ENCODE measurements at regions not wholly inside any gene's neighbourhood (a gene's known extent, or its start where the extent isn't known, plus 50 kb on each side); places are given as distances from the start of the nearest gene placed in this dataset.

GRCh38 chr2:34096562-34097171 lies 497.6 kb upstream of the FAM98A start:
- no peak overlapping the region for H3K4me3 ChIP-seq (ENCODE audit: low read length)
- H3K27me3 ChIP-seq (ENCODE audit: control insufficient read depth, low read length) = no peaks in the 10 kb centered on the region
- H3K27ac ChIP-seq (ENCODE audit: low read depth, low read length) = no peak overlapping the region
- no peaks in the 10 kb centered on the region for H3F3A ChIP-seq (ENCODE audit: control insufficient read depth, insufficient read depth)
- H3K9me3 ChIP-seq (ENCODE audit: control insufficient read depth, insufficient read depth, low read length) = no peaks in the 10 kb centered on the region
- H4K20me1 ChIP-seq (ENCODE audit: control insufficient read depth, insufficient read depth, low read depth, low read length) = no peaks in the 10 kb centered on the region
- H3K4me1 ChIP-seq (ENCODE audit: control insufficient read depth, low read length) = no peaks in the 10 kb centered on the region
- no peak overlapping the region for H3K4me2 ChIP-seq (ENCODE audit: low read length)
- TF ChIP-seq, protein P1, sequence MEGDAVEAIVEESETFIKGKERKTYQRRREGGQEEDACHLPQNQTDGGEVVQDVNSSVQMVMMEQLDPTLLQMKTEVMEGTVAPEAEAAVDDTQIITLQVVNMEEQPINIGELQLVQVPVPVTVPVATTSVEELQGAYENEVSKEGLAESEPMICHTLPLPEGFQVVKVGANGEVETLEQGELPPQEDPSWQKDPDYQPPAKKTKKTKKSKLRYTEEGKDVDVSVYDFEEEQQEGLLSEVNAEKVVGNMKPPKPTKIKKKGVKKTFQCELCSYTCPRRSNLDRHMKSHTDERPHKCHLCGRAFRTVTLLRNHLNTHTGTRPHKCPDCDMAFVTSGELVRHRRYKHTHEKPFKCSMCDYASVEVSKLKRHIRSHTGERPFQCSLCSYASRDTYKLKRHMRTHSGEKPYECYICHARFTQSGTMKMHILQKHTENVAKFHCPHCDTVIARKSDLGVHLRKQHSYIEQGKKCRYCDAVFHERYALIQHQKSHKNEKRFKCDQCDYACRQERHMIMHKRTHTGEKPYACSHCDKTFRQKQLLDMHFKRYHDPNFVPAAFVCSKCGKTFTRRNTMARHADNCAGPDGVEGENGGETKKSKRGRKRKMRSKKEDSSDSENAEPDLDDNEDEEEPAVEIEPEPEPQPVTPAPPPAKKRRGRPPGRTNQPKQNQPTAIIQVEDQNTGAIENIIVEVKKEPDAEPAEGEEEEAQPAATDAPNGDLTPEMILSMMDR (IDR thresholded peaks at IDR 0.05; ENCODE audit: low read depth, low read length, poor library complexity, severe bottlenecking) = peak; percentile 83
- no peak for TF ChIP-seq EZH2phosphoT487 (IDR thresholded peaks at IDR 0.05; ENCODE audit: borderline replicate concordance, low read length)
- H3K9me2 ChIP-seq (replicated peaks; ENCODE audit: control insufficient read depth, low read length) = no peaks in the 10 kb centered on the region
- no peaks in the 10 kb centered on the region for H3K36me3 ChIP-seq (ENCODE audit: control insufficient read depth, low read length)
- H3K79me2 ChIP-seq (ENCODE audit: control insufficient read depth, low read length) = no peaks in the 10 kb centered on the region

DNA sequence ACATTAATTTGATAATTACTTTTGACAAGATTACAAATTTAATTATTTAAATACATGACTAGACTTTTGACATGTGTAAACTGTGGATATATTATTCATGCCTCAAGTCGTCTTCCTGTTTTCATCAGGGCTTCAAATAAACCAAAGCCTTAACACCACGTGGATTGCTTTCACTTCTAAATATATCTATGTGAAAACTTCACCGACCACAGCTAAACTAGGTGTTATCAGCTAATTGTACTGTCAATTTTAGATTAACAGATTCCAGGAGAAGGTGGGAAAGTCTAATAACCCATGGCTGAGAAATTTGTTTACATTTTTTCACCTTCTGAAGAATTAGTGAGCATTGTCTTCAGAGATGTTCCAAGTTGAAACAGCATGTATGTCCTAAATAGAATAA lies 494.7 kb upstream of the FAM98A start:
- no peak overlapping the region for H3K4me2 ChIP-seq (ENCODE audit: low read length)
- no peaks in the 10 kb centered on the region for H3K9me2 ChIP-seq (replicated peaks; ENCODE audit: control insufficient read depth, low read length)
- no peaks in the 10 kb centered on the region for H3K4me1 ChIP-seq (ENCODE audit: control insufficient read depth, low read length)
- no peaks in the 10 kb centered on the region for H3K79me2 ChIP-seq (ENCODE audit: control insufficient read depth, low read length)
- no peaks in the 10 kb centered on the region for H4K20me1 ChIP-seq (ENCODE audit: control insufficient read depth, insufficient read depth, low read depth, low read length)
- H3K27me3 ChIP-seq (ENCODE audit: control insufficient read depth, low read length) = no peaks in the 10 kb centered on the region
- no peaks in the 10 kb centered on the region for H3K36me3 ChIP-seq (ENCODE audit: control insufficient read depth, low read length)
- no peak for TF ChIP-seq EZH2phosphoT487 (IDR thresholded peaks at IDR 0.05; ENCODE audit: borderline replicate concordance, low read length)
- TF ChIP-seq, protein P1 (IDR thresholded peaks at IDR 0.05; ENCODE audit: low read depth, low read length, poor library complexity, severe bottlenecking) = no peak
- H3K9me3 ChIP-seq (ENCODE audit: control insufficient read depth, insufficient read depth, low read length) = no peaks in the 10 kb centered on the region
- no peak overlapping the region for H3K4me3 ChIP-seq (ENCODE audit: low read length)
- H3F3A ChIP-seq (ENCODE audit: control insufficient read depth, insufficient read depth) = no peaks in the 10 kb centered on the region
- no peak overlapping the region for H3K27ac ChIP-seq (ENCODE audit: low read depth, low read length)

DNA sequence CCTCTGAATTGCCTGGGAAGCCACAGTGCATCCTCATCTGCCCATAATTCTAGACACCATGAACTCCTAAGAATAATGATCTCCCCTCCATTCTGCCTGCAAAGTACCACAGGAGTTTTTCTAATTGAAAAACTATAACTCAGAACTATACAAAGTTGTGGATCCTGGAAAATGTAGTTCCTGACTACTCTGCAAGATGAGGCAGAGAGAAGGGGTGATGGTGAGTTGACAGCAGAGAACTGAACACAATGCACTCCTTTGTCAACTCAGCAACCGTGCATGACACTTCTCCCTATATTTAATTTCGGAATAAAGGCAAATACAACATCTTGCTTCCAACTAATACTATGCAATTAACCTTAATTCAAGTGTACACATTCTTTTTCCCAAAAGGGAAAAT lies 471.1 kb upstream of the FAM98A start:
- no peaks in the 10 kb centered on the region for H3K79me2 ChIP-seq (ENCODE audit: control insufficient read depth, low read length)
- no peaks in the 10 kb centered on the region for H3K9me3 ChIP-seq (ENCODE audit: control insufficient read depth, insufficient read depth, low read length)
- no peak overlapping the region for H3K4me2 ChIP-seq (ENCODE audit: low read length)
- H3K9me2 ChIP-seq (replicated peaks; ENCODE audit: control insufficient read depth, low read length) = no peaks in the 10 kb centered on the region
- no peaks in the 10 kb centered on the region for H3K27me3 ChIP-seq (ENCODE audit: control insufficient read depth, low read length)
- H3F3A ChIP-seq (ENCODE audit: control insufficient read depth, insufficient read depth) = no peaks in the 10 kb centered on the region
- H3K36me3 ChIP-seq (ENCODE audit: control insufficient read depth, low read length) = no peaks in the 10 kb centered on the region
- no peak for TF ChIP-seq EZH2phosphoT487 (IDR thresholded peaks at IDR 0.05; ENCODE audit: borderline replicate concordance, low read length)
- TF ChIP-seq, protein P1 (IDR thresholded peaks at IDR 0.05; ENCODE audit: low read depth, low read length, poor library complexity, severe bottlenecking) = no peak
- H3K4me3 ChIP-seq (ENCODE audit: low read length) = no peak overlapping the region
- H3K27ac ChIP-seq (ENCODE audit: low read depth, low read length) = no peak overlapping the region
- no peaks in the 10 kb centered on the region for H3K4me1 ChIP-seq (ENCODE audit: control insufficient read depth, low read length)
- H4K20me1 ChIP-seq (ENCODE audit: control insufficient read depth, insufficient read depth, low read depth, low read length) = no peaks in the 10 kb centered on the region
